SK-N-SH (cell line): ENCODE measurements at regions not wholly inside any gene's neighbourhood (a gene's known extent, or its start where the extent isn't known, plus 50 kb on each side); places are given as distances from the start of the nearest gene placed in this dataset.
"Not testable (repeated sequence)": the region's sequence is repeated elsewhere in the genome, so short reads cannot be mapped to it uniquely, and the experiment has no call there.

Experiments
- CTCF ChIP-seq: fragments of 200-600 bp; sonication (generic); IDR thresholded peaks from 2 replicates; pipeline ENCODE4 v1.6.1; 2017; ENCODE audit warnings: antibody characterized with exemption, mild to moderate bottlenecking, moderate library complexity
- EP300 ChIP-seq, 2 experiments: IDR thresholded peaks; 2 replicates each; pipeline versions ENCODE4 v1.4.0 to v1.6.1; 2012; ENCODE audit warnings: borderline replicate concordance in 1 of 2, low read depth in 1 of 2, low read length in 1 of 2
- FOXJ3 ChIP-seq: sonication (generic); formaldehyde crosslinking; IDR thresholded peaks from 2 replicates; pipeline ENCODE4 v1.5.1; 2020; ENCODE audit warnings: mild to moderate bottlenecking, missing genetic modification reagents
- GABPA ChIP-seq: IDR thresholded peaks from 2 replicates; pipeline ENCODE4 v1.4.0; 2012; ENCODE audit warnings: low read depth, mild to moderate bottlenecking
- POLR2AphosphoS5 ChIP-seq: IDR thresholded peaks from 2 replicates; pipeline ENCODE4 v1.6.1; 2012; ENCODE audit warnings: low read depth, low read length
- RCOR1 ChIP-seq: fragments of 150-350 bp; IDR thresholded peaks from 2 replicates; pipeline ENCODE4 v1.6.1; 2017; ENCODE audit warnings: antibody characterized with exemption, low read length
- REST ChIP-seq: IDR thresholded peaks from 2 replicates; pipeline ENCODE4 v1.6.1; 2012; ENCODE audit warnings: mild to moderate bottlenecking, low read depth, low read length, moderate library complexity
- TAF1 ChIP-seq: IDR thresholded peaks from 2 replicates; pipeline ENCODE4 v1.6.1; 2012; ENCODE audit warnings: low read depth, mild to moderate bottlenecking, low read length, moderate library complexity, borderline replicate concordance
- TCF12 ChIP-seq: IDR thresholded peaks from 2 replicates; pipeline ENCODE4 v1.4.0; 2012
- YY1 ChIP-seq: IDR thresholded peaks from 2 replicates; pipeline ENCODE4 v1.4.0; 2012; ENCODE audit warnings: low read depth, mild to moderate bottlenecking
- TF ChIP-seq, protein P1 (sequence below): fragments of 150-350 bp; IDR thresholded peaks from 2 replicates; pipeline ENCODE4 v1.6.1; 2016; ENCODE audit warnings: mild to moderate bottlenecking, low read depth, low read length

DNA sequence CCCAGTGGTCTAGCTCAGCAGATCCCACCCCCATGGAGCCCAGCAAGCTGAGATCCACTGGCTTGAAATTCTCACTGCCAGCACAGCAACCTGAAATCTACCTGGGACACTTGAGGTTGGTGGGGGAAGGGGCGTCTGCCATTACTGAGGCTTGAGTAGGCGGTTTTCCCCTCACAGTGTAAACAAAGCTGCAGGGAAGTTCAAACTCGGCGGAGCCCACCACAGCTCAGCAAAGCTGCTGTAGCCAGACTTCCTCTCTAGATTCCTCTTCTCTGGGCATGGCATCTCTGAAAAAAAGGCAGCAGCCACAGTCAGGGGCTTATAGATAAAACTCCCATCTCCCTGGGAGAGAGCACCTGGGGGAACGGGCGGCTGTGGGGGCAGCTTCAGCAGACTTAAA, 457.9 kb downstream of the ZNF674 start:
- not testable (repeated sequence) for TF ChIP-seq TAF1; CTCF; YY1; POLR2AphosphoS5; RCOR1; TCF12; REST; EP300 (IDR thresholded peaks at IDR 0.05; ENCODE audit: borderline replicate concordance in 1 of 2, low read depth in 1 of 2, low read length in 1 of 2); GABPA; FOXJ3
- TF ChIP-seq, protein P1, sequence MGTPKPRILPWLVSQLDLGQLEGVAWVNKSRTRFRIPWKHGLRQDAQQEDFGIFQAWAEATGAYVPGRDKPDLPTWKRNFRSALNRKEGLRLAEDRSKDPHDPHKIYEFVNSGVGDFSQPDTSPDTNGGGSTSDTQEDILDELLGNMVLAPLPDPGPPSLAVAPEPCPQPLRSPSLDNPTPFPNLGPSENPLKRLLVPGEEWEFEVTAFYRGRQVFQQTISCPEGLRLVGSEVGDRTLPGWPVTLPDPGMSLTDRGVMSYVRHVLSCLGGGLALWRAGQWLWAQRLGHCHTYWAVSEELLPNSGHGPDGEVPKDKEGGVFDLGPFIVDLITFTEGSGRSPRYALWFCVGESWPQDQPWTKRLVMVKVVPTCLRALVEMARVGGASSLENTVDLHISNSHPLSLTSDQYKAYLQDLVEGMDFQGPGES: not testable (repeated sequence)
